Keratinocyte (primary cell): ENCODE measurements at regions not wholly inside any gene's neighbourhood (a gene's known extent, or its start where the extent isn't known, plus 50 kb on each side); places are given as distances from the start of the nearest gene placed in this dataset.

Source experiments
- DNase-seq: peaks from one replicate; pipeline ENCODE4 v3.0.0-alpha.2; 2011; ENCODE audit warnings: low read depth, missing footprints, low spot score
- FAIRE-seq: peaks from 2 replicates; lab custom pipeline; 2011; peaks lifted over from hg19 to GRCh38; lab: Jason Lieb, UNC
- H2AFZ ChIP-seq: 2 replicates; pipeline ENCODE4 v1.6.0; 2012; ENCODE audit warnings: low read length, control low read depth, inconsistent platforms; ENCODE audit not compliant: control insufficient read depth
- H3K27ac ChIP-seq: 2 replicates; pipeline ENCODE4 v1.5.1; 2011; ENCODE audit warnings: low read length; ENCODE audit not compliant: control insufficient read depth, insufficient read depth
- H3K27me3 ChIP-seq: 3 replicates; pipeline ENCODE4 v1.6.0; 2011; ENCODE audit warnings: low read length; ENCODE audit not compliant: control insufficient read depth, insufficient read depth; ENCODE audit errors: extremely low read depth
- H3K36me3 ChIP-seq, 2 experiments: 2 replicates in 1 of 2; 3 replicates in 1 of 2; pipeline ENCODE4 v1.5.1; 2011; ENCODE audit warnings: low read length in 2 of 2, mild to moderate bottlenecking in 1 of 2; ENCODE audit not compliant: control insufficient read depth in 2 of 2, insufficient read depth in 2 of 2; ENCODE audit errors: extremely low read depth in 1 of 2
- H3K4me1 ChIP-seq: 3 replicates; pipeline ENCODE4 v1.5.1; 2011; ENCODE audit warnings: low read length; ENCODE audit not compliant: control insufficient read depth, insufficient read depth; ENCODE audit errors: extremely low read depth
- H3K4me2 ChIP-seq: 3 replicates; pipeline ENCODE4 v1.6.0; 2011; ENCODE audit warnings: low read depth, low read length; ENCODE audit not compliant: control insufficient read depth, insufficient read depth; ENCODE audit errors: extremely low read depth
- H3K4me3 ChIP-seq, 3 experiments: fragments of 200-600 bp in 1 of 3; sonication (generic) in 1 of 3; 2 replicates in 2 of 3; 3 replicates in 1 of 3; pipeline ENCODE4 v1.5.1; 2011 to 2016; ENCODE audit warnings: low read length in 3 of 3, mild to moderate bottlenecking in 3 of 3, control low read depth in 2 of 3, inconsistent platforms in 1 of 3, low read depth in 1 of 3, mixed read lengths in 1 of 3, mixed run types in 1 of 3, moderate library complexity in 1 of 3; ENCODE audit not compliant: control insufficient read depth in 2 of 3, insufficient read depth in 2 of 3; ENCODE audit errors: extremely low read depth in 1 of 3
- H3K79me2 ChIP-seq: 2 replicates; pipeline ENCODE4 v1.6.0; 2012; ENCODE audit warnings: low read length; ENCODE audit not compliant: control insufficient read depth, insufficient read depth
- H3K9ac ChIP-seq: 3 replicates; pipeline ENCODE4 v1.6.0; 2011; ENCODE audit warnings: low read length; ENCODE audit not compliant: control insufficient read depth, insufficient read depth; ENCODE audit errors: extremely low read depth
- H3K9me1 ChIP-seq: 3 replicates; pipeline ENCODE4 v1.6.0; 2011; ENCODE audit warnings: low read length; ENCODE audit not compliant: control insufficient read depth, insufficient read depth; ENCODE audit errors: extremely low read depth
- H3K9me3 ChIP-seq: 2 replicates; pipeline ENCODE4 v1.5.1; 2012; ENCODE audit warnings: low read depth, low read length; ENCODE audit not compliant: control insufficient read depth
- H4K20me1 ChIP-seq: 3 replicates; pipeline ENCODE4 v1.6.0; 2011; ENCODE audit warnings: low read length; ENCODE audit not compliant: control insufficient read depth, insufficient read depth; ENCODE audit errors: extremely low read depth
- CTCF ChIP-seq, 3 experiments: IDR thresholded peaks in 1 of 3; conservative IDR thresholded peaks in 1 of 3; optimal IDR thresholded peaks in 1 of 3; 2 replicates in 2 of 3; 3 replicates in 1 of 3; pipeline versions ENCODE3 to v1.5.1; 2011; ENCODE audit warnings: low read length in 3 of 3, mild to moderate bottlenecking in 3 of 3, moderate library complexity in 2 of 3, control low read depth in 1 of 3, inconsistent platforms in 1 of 3; ENCODE audit not compliant: insufficient read depth in 2 of 3; ENCODE audit errors: extremely low read depth in 1 of 3
- EZH2 ChIP-seq: IDR thresholded peaks from one replicate; pipeline ENCODE4 v1.6.1; 2012; ENCODE audit warnings: inconsistent platforms, mild to moderate bottlenecking, low read length, moderate library complexity
- dilution Hi-C: fragments of 300-500 bp; cut with MboI; formaldehyde crosslinking; loops from one replicate; pipeline ENCODE4 v1.7.0; 2020; ENCODE audit warnings: low sequenced_read_pairs; ENCODE audit not compliant: extremely low pct_ligation_motif_present

- TF ChIP-seq EZH2 = no peak
- TF ChIP-seq CTCF (optimal IDR thresholded peaks at IDR 0.05 in 1 of 3, IDR thresholded peaks at IDR 0.05 in 1 of 3, conservative IDR thresholded peaks at IDR 0.05 in 1 of 3; ENCODE audit: extremely low read depth in 1 of 3, insufficient read depth in 2 of 3, low read length in 3 of 3) = no peak
- Histone ChIP-seq H3K4me2 (no peak overlapping the region), H3K9me1 (no peaks in the 10 kb centered on the region), H3K4me3 (no peak overlapping the region), H4K20me1 (no peaks in the 10 kb centered on the region), H3K27me3 (no peaks in the 10 kb centered on the region), H3K9ac (no peak overlapping the region), H3K36me3 (no peaks in the 10 kb centered on the region), H3K27ac (no peak overlapping the region), H2AFZ (no peak overlapping the region), H3K79me2 (no peaks in the 10 kb centered on the region), H3K4me1 (no peaks in the 10 kb centered on the region), H3K9me3 (no peaks in the 10 kb centered on the region)
- dilution Hi-C loops = no loop called here
- DNase-seq = no peak
- FAIRE-seq = no peak
Measured at GRCh38 chr5:148713735-148714508, 59.6 kb upstream of the HTR4 start.

- Histone ChIP-seq H3K27ac (no peak overlapping the region), H2AFZ (no peak overlapping the region), H3K4me3 (no peak overlapping the region), H3K4me2 (no peak overlapping the region), H3K9me3 (no peaks in the 10 kb centered on the region), H3K79me2 (no peaks in the 10 kb centered on the region), H3K4me1 (no peaks in the 10 kb centered on the region), H3K9ac (no peak overlapping the region), H3K27me3 (peaks cover 10% of the 10 kb centered on the region), H3K36me3 (no peaks in the 10 kb centered on the region), H3K9me1 (no peaks in the 10 kb centered on the region), H4K20me1 (no peaks in the 10 kb centered on the region)
- FAIRE-seq (no peak), DNase-seq (no peak)
- TF ChIP-seq CTCF (optimal IDR thresholded peaks at IDR 0.05 in 1 of 3, IDR thresholded peaks at IDR 0.05 in 1 of 3, conservative IDR thresholded peaks at IDR 0.05 in 1 of 3; ENCODE audit: extremely low read depth in 1 of 3, insufficient read depth in 2 of 3, low read length in 3 of 3) (no peak), EZH2 (no peak)
- dilution Hi-C loops = no loop called here
Measured at GRCh38 chr5:148716716-148717115, 62.4 kb upstream of the HTR4 start.
